Neural progenitor cell (in vitro differentiated cells): ENCODE measurements at regions not wholly inside any gene's neighbourhood (a gene's known extent, or its start where the extent isn't known, plus 50 kb on each side); places are given as distances from the start of the nearest gene placed in this dataset.

Experiments used
- CTCF ChIP-seq: fragments of 200-600 bp; sonication (generic); IDR thresholded peaks from 2 replicates; pipeline ENCODE4 v1.5.1; 2017; ENCODE audit warnings: antibody characterized with exemption, mild to moderate bottlenecking
- EZH2 ChIP-seq: fragments of 200-600 bp; sonication (generic); IDR thresholded peaks from 2 replicates; pipeline ENCODE4 v1.6.1; 2017; ENCODE audit warnings: antibody characterized with exemption, mild to moderate bottlenecking, moderate library complexity
- EZH2phosphoT487 ChIP-seq: fragments of 200-600 bp; sonication (generic); IDR thresholded peaks from 2 replicates; pipeline ENCODE4 v1.6.1; 2017; ENCODE audit warnings: antibody characterized with exemption

GRCh38 chr18:57953883-57954282 is 90.1 kb upstream of the NEDD4L start:
- TF ChIP-seq CTCF (no peak), EZH2 (no peak), EZH2phosphoT487 (no peak)
